DOHH2 (cell line): ENCODE measurements at regions not wholly inside any gene's neighbourhood (a gene's known extent, or its start where the extent isn't known, plus 50 kb on each side); places are given as distances from the start of the nearest gene placed in this dataset.

Source experiments
- H3F3A ChIP-seq: fragments of 200-600 bp; sonication (generic), shearing (Covaris generic); 2 replicates; pipeline ENCODE4 v1.6.0; 2016; ENCODE audit warnings: antibody characterized with exemption, mild to moderate bottlenecking; ENCODE audit not compliant: control insufficient read depth, insufficient read depth
- H3K27ac ChIP-seq: fragments of 200-600 bp; sonication (generic); 2 replicates; pipeline ENCODE4 v1.5.1; 2014; ENCODE audit warnings: low read depth, mild to moderate bottlenecking, low read length, moderate library complexity
- H3K27me3 ChIP-seq: fragments of 200-600 bp; sonication (generic); 2 replicates; pipeline ENCODE4 v1.6.1; 2014; ENCODE audit warnings: mild to moderate bottlenecking, low read length, mixed read lengths; ENCODE audit not compliant: control insufficient read depth
- H3K36me3 ChIP-seq: fragments of 200-600 bp; sonication (generic); 2 replicates; pipeline ENCODE4 v1.6.1; 2014; ENCODE audit warnings: mild to moderate bottlenecking, low read length, moderate library complexity, mixed read lengths; ENCODE audit not compliant: control insufficient read depth
- H3K4me1 ChIP-seq: fragments of 200-600 bp; sonication (generic); 2 replicates; pipeline ENCODE4 v1.6.1; 2014; ENCODE audit warnings: mild to moderate bottlenecking, low read length, mixed read lengths; ENCODE audit not compliant: control insufficient read depth
- H3K4me2 ChIP-seq: fragments of 200-600 bp; sonication (generic); 2 replicates; pipeline ENCODE4 v1.6.0; 2014; ENCODE audit warnings: mild to moderate bottlenecking, low read length, moderate library complexity
- H3K4me3 ChIP-seq: fragments of 200-600 bp; sonication (generic); 2 replicates; pipeline ENCODE4 v1.5.1; 2014; ENCODE audit warnings: mild to moderate bottlenecking, low read length, mixed read lengths
- H3K79me2 ChIP-seq: fragments of 200-600 bp; sonication (generic); 2 replicates; pipeline ENCODE4 v1.6.1; 2014; ENCODE audit warnings: mild to moderate bottlenecking, low read length, mixed read lengths; ENCODE audit not compliant: control insufficient read depth
- H3K9me2 ChIP-seq: fragments of 200-600 bp; sonication (generic); replicated peaks from 2 replicates; pipeline ENCODE4 v1.6.1; 2014; ENCODE audit warnings: mild to moderate bottlenecking, low read length, mixed read lengths; ENCODE audit not compliant: control insufficient read depth
- H3K9me3 ChIP-seq: fragments of 200-600 bp; sonication (generic); 2 replicates; pipeline ENCODE4 v1.6.1; 2014; ENCODE audit warnings: antibody characterized with exemption, low read length, mixed read lengths; ENCODE audit not compliant: control insufficient read depth, insufficient read depth
- H4K20me1 ChIP-seq: fragments of 200-600 bp; sonication (generic); 2 replicates; pipeline ENCODE4 v1.6.0; 2014; ENCODE audit warnings: low read depth, mild to moderate bottlenecking, antibody characterized with exemption, low read length, moderate library complexity; ENCODE audit not compliant: control insufficient read depth, insufficient read depth
- CTCF ChIP-seq: fragments of 200-600 bp; sonication (generic); IDR thresholded peaks from one replicate; pipeline ENCODE4 v1.5.1; 2014; ENCODE audit warnings: antibody characterized with exemption, mild to moderate bottlenecking, low read depth, low read length; ENCODE audit not compliant: poor library complexity, severe bottlenecking
- EZH2phosphoT487 ChIP-seq: fragments of 200-600 bp; sonication (generic); IDR thresholded peaks from 2 replicates; pipeline ENCODE4 v1.6.1; 2017; ENCODE audit warnings: borderline replicate concordance, mild to moderate bottlenecking, antibody characterized with exemption, low read length, moderate library complexity, mixed read lengths

- no peaks in the 10 kb centered on the region for H3K4me1 ChIP-seq
- no peaks in the 10 kb centered on the region for H3K9me3 ChIP-seq
- H3K4me3 ChIP-seq = no peak overlapping the region
- no peaks in the 10 kb centered on the region for H3K9me2 ChIP-seq
- no peak overlapping the region for H3K4me2 ChIP-seq
- no peaks in the 10 kb centered on the region for H3K79me2 ChIP-seq
- TF ChIP-seq EZH2phosphoT487 (no peak), CTCF (no peak)
- H3K27ac ChIP-seq = no peak overlapping the region
- no peaks in the 10 kb centered on the region for H3F3A ChIP-seq
- no peaks in the 10 kb centered on the region for H4K20me1 ChIP-seq
- H3K36me3 ChIP-seq = no peaks in the 10 kb centered on the region
- H3K27me3 ChIP-seq = no peaks in the 10 kb centered on the region
Observed at GRCh38 chr21:37971390-37971950, 55.2 kb upstream of the KCNJ6 start.

GRCh38 chr21:37974081-37974480 is 57.8 kb upstream of the KCNJ6 start:
- Histone ChIP-seq H3K4me2 (no peak overlapping the region), H3K79me2 (no peaks in the 10 kb centered on the region), H4K20me1 (no peaks in the 10 kb centered on the region), H3K27me3 (no peaks in the 10 kb centered on the region), H3K4me1 (no peaks in the 10 kb centered on the region), H3F3A (no peaks in the 10 kb centered on the region), H3K27ac (no peak overlapping the region), H3K9me2 (no peaks in the 10 kb centered on the region), H3K4me3 (no peak overlapping the region), H3K9me3 (no peaks in the 10 kb centered on the region), H3K36me3 (no peaks in the 10 kb centered on the region)
- TF ChIP-seq CTCF (no peak), EZH2phosphoT487 (no peak)

- Histone ChIP-seq H3K27ac (no peak overlapping the region), H3K79me2 (no peaks in the 10 kb centered on the region), H3K27me3 (no peaks in the 10 kb centered on the region), H3F3A (no peaks in the 10 kb centered on the region), H3K9me2 (no peaks in the 10 kb centered on the region), H3K4me1 (no peaks in the 10 kb centered on the region), H3K4me3 (no peak overlapping the region), H3K9me3 (no peaks in the 10 kb centered on the region), H3K4me2 (no peak overlapping the region), H4K20me1 (no peaks in the 10 kb centered on the region), H3K36me3 (no peaks in the 10 kb centered on the region)
- TF ChIP-seq CTCF (no peak), EZH2phosphoT487 (no peak)
Observed at GRCh38 chr21:37982496-37983318, 66.5 kb upstream of the KCNJ6 start.
